IMR-90 (cell line): ENCODE measurements at regions not wholly inside any gene's neighbourhood (a gene's known extent, or its start where the extent isn't known, plus 50 kb on each side); places are given as distances from the start of the nearest gene placed in this dataset.

Experiments
- ATAC-seq: fragments of 200-7000 bp; cut with Tn5 transposase; 2 replicates; pipeline ENCODE4 v1.9.1; 2020; ENCODE audit warnings: low read depth, mild to moderate bottlenecking, moderate library complexity
- BruUV-seq: library from RNA; stranded (reverse); fragments of 400-500 nt; replicated peaks from 2 replicates; lab custom pipeline; 2021; lab: Mats Ljungman, UMichigan
- CTCF ChIA-PET: fragments of 300-600 bp; formaldehyde crosslinking; extraction: SDS; loops from one replicate; lab custom pipeline; 2021; ENCODE audit warnings: antibody characterized with exemption; lab: Yijun Ruan, JAX
- POLR2A ChIA-PET: fragments of 300-600 bp; sonication (Branson Sonifier 250); formaldehyde crosslinking; loops from one replicate; lab custom pipeline; 2022; ENCODE audit warnings: antibody characterized with exemption; ENCODE audit not compliant: unreplicated experiment; lab: Charles Lee
- DNase-seq: peaks from one replicate; pipeline ENCODE4 v3.0.0; 2013
- H2AFZ ChIP-seq: replicated peaks from 2 replicates; pipeline ENCODE3; 2013; ENCODE audit warnings: low read length, mild to moderate bottlenecking; ENCODE audit not compliant: poor library complexity
- H2AK5ac ChIP-seq: 2 replicates; pipeline ENCODE4 v1.6.1; 2013; ENCODE audit warnings: low read depth, low read length, inconsistent platforms
- H2AK9ac ChIP-seq: replicated peaks from 2 replicates; pipeline ENCODE3; 2013; ENCODE audit warnings: mild to moderate bottlenecking, low read depth, low read length, moderate library complexity; ENCODE audit not compliant: poor library complexity
- H2BK120ac ChIP-seq: 2 replicates; pipeline ENCODE4 v1.6.1; 2013; ENCODE audit warnings: low read depth, low read length, inconsistent platforms
- H2BK15ac ChIP-seq: 3 replicates; pipeline ENCODE4 v1.6.1; 2013; ENCODE audit warnings: low read depth, low read length, inconsistent platforms
- H2BK20ac ChIP-seq: 2 replicates; pipeline ENCODE4 v1.6.1; 2013; ENCODE audit warnings: low read depth, mild to moderate bottlenecking, inconsistent platforms, low read length, moderate library complexity
- H2BK5ac ChIP-seq: 2 replicates; pipeline ENCODE4 v1.6.1; 2013; ENCODE audit warnings: mild to moderate bottlenecking, low read depth, low read length, inconsistent platforms; ENCODE audit not compliant: poor library complexity, severe bottlenecking
- H3K14ac ChIP-seq: replicated peaks from 2 replicates; pipeline ENCODE4 v1.6.1; 2013; ENCODE audit warnings: low read depth, low read length, inconsistent platforms
- H3K18ac ChIP-seq: 2 replicates; pipeline ENCODE4 v1.6.1; 2013; ENCODE audit warnings: low read depth, low read length, control low read depth
- H3K23ac ChIP-seq: 2 replicates; pipeline ENCODE4 v1.6.1; 2013; ENCODE audit warnings: low read depth, low read length, inconsistent platforms
- H3K27ac ChIP-seq: 2 replicates; pipeline ENCODE4 v1.5.1; 2013; ENCODE audit warnings: mild to moderate bottlenecking, control low read depth, low read length; ENCODE audit not compliant: insufficient read depth
- H3K27me3 ChIP-seq: 2 replicates; pipeline ENCODE4 v1.6.1; 2013; ENCODE audit warnings: low read length; ENCODE audit not compliant: control insufficient read depth, insufficient read depth
- H3K36me3 ChIP-seq: 2 replicates; pipeline ENCODE4 v1.6.1; 2013; ENCODE audit warnings: low read length, mixed read lengths; ENCODE audit not compliant: control insufficient read depth, insufficient read depth
- H3K4ac ChIP-seq: 2 replicates; pipeline ENCODE4 v1.6.1; 2013; ENCODE audit warnings: low read depth, low read length, inconsistent platforms
- H3K4me1 ChIP-seq: 2 replicates; pipeline ENCODE4 v1.6.1; 2013; ENCODE audit warnings: low read length, mixed read lengths; ENCODE audit not compliant: control insufficient read depth, insufficient read depth
- H3K4me2 ChIP-seq: 2 replicates; pipeline ENCODE4 v1.6.1; 2013; ENCODE audit warnings: low read depth, mild to moderate bottlenecking, control low read depth, low read length, moderate library complexity
- H3K4me3 ChIP-seq: 2 replicates; pipeline ENCODE4 v1.5.1; 2013; ENCODE audit warnings: low read depth, mild to moderate bottlenecking, control low read depth, low read length, moderate library complexity; ENCODE audit not compliant: insufficient read depth
- H3K56ac ChIP-seq: 2 replicates; pipeline ENCODE4 v1.6.1; 2013; ENCODE audit warnings: low read length, inconsistent platforms; ENCODE audit not compliant: insufficient read depth; ENCODE audit errors: extremely low read depth
- H3K79me1 ChIP-seq, 2 experiments: 2 replicates each; pipeline ENCODE4 v1.6.1; 2013; ENCODE audit warnings: low read length in 2 of 2, inconsistent platforms in 1 of 2, low read depth in 1 of 2
- H3K9ac ChIP-seq: 2 replicates; pipeline ENCODE4 v1.6.1; 2013; ENCODE audit warnings: low read depth, low read length, control low read depth
- H3K9me1 ChIP-seq: 2 replicates; pipeline ENCODE4 v1.6.1; 2013; ENCODE audit warnings: low read length, inconsistent platforms; ENCODE audit not compliant: insufficient read depth
- H3K9me3 ChIP-seq: 2 replicates; pipeline ENCODE4 v1.6.1; 2013; ENCODE audit warnings: low read length; ENCODE audit not compliant: control insufficient read depth, insufficient read depth
- H4K20me1 ChIP-seq: 2 replicates; pipeline ENCODE4 v1.6.1; 2013; ENCODE audit warnings: low read length, inconsistent platforms; ENCODE audit not compliant: insufficient read depth
- H4K5ac ChIP-seq: 2 replicates; pipeline ENCODE4 v1.6.1; 2013; ENCODE audit warnings: mild to moderate bottlenecking, low read depth, low read length, control low read depth
- H4K8ac ChIP-seq, 2 experiments: 2 replicates each; pipeline ENCODE4 v1.6.1; 2013; ENCODE audit warnings: low read depth in 2 of 2, low read length in 2 of 2, control low read depth in 1 of 2, inconsistent platforms in 1 of 2
- H4K91ac ChIP-seq: 2 replicates; pipeline ENCODE4 v1.6.1; 2013; ENCODE audit warnings: low read depth, low read length, inconsistent platforms; ENCODE audit not compliant: insufficient read depth
- CHD1 ChIP-seq: IDR thresholded peaks from 2 replicates; pipeline ENCODE4 v1.6.1; 2012; ENCODE audit warnings: low read depth, low read length, improper control_type of control experiment
- MAFK ChIP-seq: IDR thresholded peaks from 2 replicates; pipeline ENCODE4 v1.6.1; 2012; ENCODE audit warnings: low read depth, low read length, improper control_type of control experiment
- MAZ ChIP-seq: IDR thresholded peaks from 2 replicates; pipeline ENCODE4 v1.6.1; 2012; ENCODE audit warnings: low read depth, mild to moderate bottlenecking, low read length, improper control_type of control experiment, moderate library complexity, borderline replicate concordance
- MXI1 ChIP-seq: IDR thresholded peaks from 2 replicates; pipeline ENCODE4 v1.6.1; 2012; ENCODE audit warnings: low read depth, mild to moderate bottlenecking, low read length, moderate library complexity, borderline replicate concordance
- NFE2L2 ChIP-seq: fragments of 150-350 bp; IDR thresholded peaks from 2 replicates; pipeline ENCODE4 v1.6.1; 2016; ENCODE audit warnings: low read depth, mild to moderate bottlenecking, low read length
- POLR2A ChIP-seq: IDR thresholded peaks from 2 replicates; pipeline ENCODE4 v1.6.1; 2012; ENCODE audit warnings: mild to moderate bottlenecking, low read depth, low read length
- RFX5 ChIP-seq: IDR thresholded peaks from 2 replicates; pipeline ENCODE4 v1.8.0; 2012; ENCODE audit warnings: low read depth, mild to moderate bottlenecking, low read length, moderate library complexity
- WGBS, 2 experiments: methylation state at CpG; one replicate each; pipeline versions ENCODE4 v1.1.5 to v1.1.7; 2013; ENCODE audit warnings: missing lambda C conversion rate in 2 of 2; ENCODE audit not compliant: insufficient read length in 1 of 2; ENCODE audit errors: extremely low coverage in 2 of 2; 5-methylcytosine and 5-hydroxymethylcytosine counted together
- dilution Hi-C: fragments of 300-500 bp; cut with HindIII; formaldehyde crosslinking; loops from one replicate; pipeline ENCODE4 v1.14.3; 2018; ENCODE audit warnings: low sequenced_read_pairs; ENCODE audit not compliant: unreplicated experiment
- in situ Hi-C: fragments of 300-500 bp; cut with MboI; formaldehyde crosslinking; loops from 3 replicates; pipeline ENCODE4 v1.14.3; 2019; ENCODE audit warnings: low sequenced_read_pairs, inconsistent platforms, mixed read lengths
- intact Hi-C: fragments of 100-400 bp; cut with micrococcal nuclease; formaldehyde crosslinking; loops from 2 replicates; pipeline ENCODE4 v1.10.0; 2022
- TF ChIP-seq, protein P1 (sequence below): fragments of 150-350 bp; IDR thresholded peaks from 2 replicates; pipeline ENCODE4 v1.6.1; 2017; ENCODE audit warnings: mild to moderate bottlenecking, antibody characterized with exemption, low read length, low read depth
- TF ChIP-seq, protein P2 (sequence below): fragments of 150-350 bp; IDR thresholded peaks from 2 replicates; pipeline ENCODE4 v1.6.1; 2016; ENCODE audit warnings: low read depth, mild to moderate bottlenecking, low read length, moderate library complexity, borderline replicate concordance
- TF ChIP-seq, protein P3 (sequence below): conservative IDR thresholded peaks from 2 replicates; pipeline ENCODE4 v1.5.1; 2012; ENCODE audit warnings: mild to moderate bottlenecking, low read depth, low read length, improper control_type of control experiment

DNA sequence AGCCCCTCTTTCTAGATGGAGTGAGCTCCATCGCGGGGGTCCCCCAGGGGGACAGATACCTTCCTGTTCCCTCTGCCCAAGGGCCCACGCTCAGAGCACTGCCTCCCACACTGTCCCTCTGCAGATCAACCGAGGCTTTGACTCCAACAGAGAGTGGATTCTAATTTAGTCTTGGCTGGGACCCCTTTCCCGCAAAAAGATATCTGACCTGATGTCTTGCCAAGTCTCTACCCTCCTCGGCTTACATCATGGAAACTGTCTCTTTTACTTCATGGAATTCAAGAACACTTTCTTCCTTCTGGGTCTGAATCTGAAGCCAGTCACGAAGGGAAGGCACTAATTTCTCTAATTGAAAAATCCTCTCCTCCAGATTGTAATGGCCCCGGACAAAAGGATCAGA is 278.0 kb downstream of the BMP7 start:
- H3K27me3 ChIP-seq, result no peaks in the 10 kb centered on the region; the same call in 1 of the 2 replicates
- H2BK120ac ChIP-seq, result no peak overlapping the region
- TF ChIP-seq NFE2L2 (no peak), MAZ (no peak), MXI1 (no peak), CHD1 (no peak), RFX5 (no peak), POLR2A (no peak), MAFK (no peak)
- TF ChIP-seq, protein P1, sequence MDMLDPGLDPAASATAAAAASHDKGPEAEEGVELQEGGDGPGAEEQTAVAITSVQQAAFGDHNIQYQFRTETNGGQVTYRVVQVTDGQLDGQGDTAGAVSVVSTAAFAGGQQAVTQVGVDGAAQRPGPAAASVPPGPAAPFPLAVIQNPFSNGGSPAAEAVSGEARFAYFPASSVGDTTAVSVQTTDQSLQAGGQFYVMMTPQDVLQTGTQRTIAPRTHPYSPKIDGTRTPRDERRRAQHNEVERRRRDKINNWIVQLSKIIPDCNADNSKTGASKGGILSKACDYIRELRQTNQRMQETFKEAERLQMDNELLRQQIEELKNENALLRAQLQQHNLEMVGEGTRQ, result no peak
- TF ChIP-seq, protein P2, sequence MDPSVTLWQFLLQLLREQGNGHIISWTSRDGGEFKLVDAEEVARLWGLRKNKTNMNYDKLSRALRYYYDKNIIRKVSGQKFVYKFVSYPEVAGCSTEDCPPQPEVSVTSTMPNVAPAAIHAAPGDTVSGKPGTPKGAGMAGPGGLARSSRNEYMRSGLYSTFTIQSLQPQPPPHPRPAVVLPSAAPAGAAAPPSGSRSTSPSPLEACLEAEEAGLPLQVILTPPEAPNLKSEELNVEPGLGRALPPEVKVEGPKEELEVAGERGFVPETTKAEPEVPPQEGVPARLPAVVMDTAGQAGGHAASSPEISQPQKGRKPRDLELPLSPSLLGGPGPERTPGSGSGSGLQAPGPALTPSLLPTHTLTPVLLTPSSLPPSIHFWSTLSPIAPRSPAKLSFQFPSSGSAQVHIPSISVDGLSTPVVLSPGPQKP, result no peak
- TF ChIP-seq, protein P3, sequence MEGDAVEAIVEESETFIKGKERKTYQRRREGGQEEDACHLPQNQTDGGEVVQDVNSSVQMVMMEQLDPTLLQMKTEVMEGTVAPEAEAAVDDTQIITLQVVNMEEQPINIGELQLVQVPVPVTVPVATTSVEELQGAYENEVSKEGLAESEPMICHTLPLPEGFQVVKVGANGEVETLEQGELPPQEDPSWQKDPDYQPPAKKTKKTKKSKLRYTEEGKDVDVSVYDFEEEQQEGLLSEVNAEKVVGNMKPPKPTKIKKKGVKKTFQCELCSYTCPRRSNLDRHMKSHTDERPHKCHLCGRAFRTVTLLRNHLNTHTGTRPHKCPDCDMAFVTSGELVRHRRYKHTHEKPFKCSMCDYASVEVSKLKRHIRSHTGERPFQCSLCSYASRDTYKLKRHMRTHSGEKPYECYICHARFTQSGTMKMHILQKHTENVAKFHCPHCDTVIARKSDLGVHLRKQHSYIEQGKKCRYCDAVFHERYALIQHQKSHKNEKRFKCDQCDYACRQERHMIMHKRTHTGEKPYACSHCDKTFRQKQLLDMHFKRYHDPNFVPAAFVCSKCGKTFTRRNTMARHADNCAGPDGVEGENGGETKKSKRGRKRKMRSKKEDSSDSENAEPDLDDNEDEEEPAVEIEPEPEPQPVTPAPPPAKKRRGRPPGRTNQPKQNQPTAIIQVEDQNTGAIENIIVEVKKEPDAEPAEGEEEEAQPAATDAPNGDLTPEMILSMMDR, result no peak
- H4K20me1 ChIP-seq, result no peaks in the 10 kb centered on the region
- WGBS, 2 experiments, result 57% methylated on average over 2 of the region's 8 CpGs; no CpG with 5 or more reads in 1 of the 2 experiments
- H3K9ac ChIP-seq, result no peak overlapping the region
- intact Hi-C loops, result no loop called here
- CTCF ChIA-PET, result no interaction called here
- DNase-seq, result no peak
- no peaks in the 10 kb centered on the region for H3K9me1 ChIP-seq
- no peak overlapping the region for H2BK20ac ChIP-seq
- no peak overlapping the region for H3K4ac ChIP-seq
- dilution Hi-C loops, result no loop called here
- no peak overlapping the region for H3K23ac ChIP-seq
- POLR2A ChIA-PET, result no interaction called here
- H3K4me2 ChIP-seq, result no peak overlapping the region
- no peak overlapping the region for H3K14ac ChIP-seq
- H3K27ac ChIP-seq, result no peak overlapping the region
- H2AK9ac ChIP-seq, result no peak overlapping the region
- H3K18ac ChIP-seq, result no peak overlapping the region
- no peaks in the 10 kb centered on the region for H3K36me3 ChIP-seq
- no peaks in the 10 kb centered on the region for H3K79me1 ChIP-seq
- no TSS peak for BruUV-seq
- no peak overlapping the region for H3K56ac ChIP-seq
- H4K5ac ChIP-seq, result no peak overlapping the region
- H3K4me3 ChIP-seq, result no peak overlapping the region
- H3K9me3 ChIP-seq, result peaks cover 3% of the 10 kb centered on the region
- H4K91ac ChIP-seq, result no peak overlapping the region
- in situ Hi-C loops, result no loop called here
- H2AK5ac ChIP-seq, result no peak overlapping the region
- ATAC-seq, result no peak
- H2BK15ac ChIP-seq, result no peak overlapping the region
- H4K8ac ChIP-seq, result no peak overlapping the region
- H2BK5ac ChIP-seq, result no peak overlapping the region
- H2AFZ ChIP-seq, result no peak overlapping the region
- no peaks in the 10 kb centered on the region for H3K4me1 ChIP-seq
